ENCODE measurements at regions not wholly inside any gene's neighbourhood (a gene's known extent, or its start where the extent isn't known, plus 50 kb on each side); places are given as distances from the start of the nearest gene placed in this dataset.
A peak's percentile ranks its signal among the peaks of the same experiment; 100 is the strongest.

DNA sequence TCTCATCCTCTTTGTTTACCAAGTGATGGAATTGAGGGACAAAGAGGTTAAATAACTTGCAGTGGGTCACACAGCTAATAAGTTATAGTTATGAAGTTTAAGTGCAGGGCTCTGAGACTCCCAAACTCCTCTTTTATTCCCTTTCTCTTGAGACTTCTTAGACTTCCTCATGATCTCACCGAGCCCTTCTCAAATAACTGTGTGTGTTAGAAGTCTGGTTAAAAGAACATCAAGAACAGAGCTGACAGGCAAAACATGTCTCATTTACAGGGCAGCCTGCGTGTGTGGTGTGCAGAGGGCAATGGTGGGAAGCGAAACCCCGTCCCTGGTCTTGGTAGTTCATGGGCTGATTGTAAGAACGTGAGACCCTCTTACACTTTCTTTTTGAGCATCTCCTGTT lies 368.0 kb downstream of the SLC4A3 start:
- no peaks in the 10 kb centered on the region for H3K36me3 Mint-ChIP-seq (ENCODE audit: insufficient read depth)
- H3K27ac Mint-ChIP-seq, result no peak overlapping the region
- TF ChIP-seq, protein P1, sequence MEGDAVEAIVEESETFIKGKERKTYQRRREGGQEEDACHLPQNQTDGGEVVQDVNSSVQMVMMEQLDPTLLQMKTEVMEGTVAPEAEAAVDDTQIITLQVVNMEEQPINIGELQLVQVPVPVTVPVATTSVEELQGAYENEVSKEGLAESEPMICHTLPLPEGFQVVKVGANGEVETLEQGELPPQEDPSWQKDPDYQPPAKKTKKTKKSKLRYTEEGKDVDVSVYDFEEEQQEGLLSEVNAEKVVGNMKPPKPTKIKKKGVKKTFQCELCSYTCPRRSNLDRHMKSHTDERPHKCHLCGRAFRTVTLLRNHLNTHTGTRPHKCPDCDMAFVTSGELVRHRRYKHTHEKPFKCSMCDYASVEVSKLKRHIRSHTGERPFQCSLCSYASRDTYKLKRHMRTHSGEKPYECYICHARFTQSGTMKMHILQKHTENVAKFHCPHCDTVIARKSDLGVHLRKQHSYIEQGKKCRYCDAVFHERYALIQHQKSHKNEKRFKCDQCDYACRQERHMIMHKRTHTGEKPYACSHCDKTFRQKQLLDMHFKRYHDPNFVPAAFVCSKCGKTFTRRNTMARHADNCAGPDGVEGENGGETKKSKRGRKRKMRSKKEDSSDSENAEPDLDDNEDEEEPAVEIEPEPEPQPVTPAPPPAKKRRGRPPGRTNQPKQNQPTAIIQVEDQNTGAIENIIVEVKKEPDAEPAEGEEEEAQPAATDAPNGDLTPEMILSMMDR (IDR thresholded peaks at IDR 0.05; ENCODE audit: unreplicated experiment), result no peak
- H3K27me3 Mint-ChIP-seq, result no peaks in the 10 kb centered on the region
- no peak overlapping the region for H3K4me3 Mint-ChIP-seq (ENCODE audit: low read depth)
- peaks cover 4% of the 10 kb centered on the region for H3K4me1 Mint-ChIP-seq (ENCODE audit: low read depth)
- no peak for DNase-seq (ENCODE audit: low spot score, unreplicated experiment)
- H3K9me3 Mint-ChIP-seq (ENCODE audit: low read depth), result no peaks in the 10 kb centered on the region

DNA sequence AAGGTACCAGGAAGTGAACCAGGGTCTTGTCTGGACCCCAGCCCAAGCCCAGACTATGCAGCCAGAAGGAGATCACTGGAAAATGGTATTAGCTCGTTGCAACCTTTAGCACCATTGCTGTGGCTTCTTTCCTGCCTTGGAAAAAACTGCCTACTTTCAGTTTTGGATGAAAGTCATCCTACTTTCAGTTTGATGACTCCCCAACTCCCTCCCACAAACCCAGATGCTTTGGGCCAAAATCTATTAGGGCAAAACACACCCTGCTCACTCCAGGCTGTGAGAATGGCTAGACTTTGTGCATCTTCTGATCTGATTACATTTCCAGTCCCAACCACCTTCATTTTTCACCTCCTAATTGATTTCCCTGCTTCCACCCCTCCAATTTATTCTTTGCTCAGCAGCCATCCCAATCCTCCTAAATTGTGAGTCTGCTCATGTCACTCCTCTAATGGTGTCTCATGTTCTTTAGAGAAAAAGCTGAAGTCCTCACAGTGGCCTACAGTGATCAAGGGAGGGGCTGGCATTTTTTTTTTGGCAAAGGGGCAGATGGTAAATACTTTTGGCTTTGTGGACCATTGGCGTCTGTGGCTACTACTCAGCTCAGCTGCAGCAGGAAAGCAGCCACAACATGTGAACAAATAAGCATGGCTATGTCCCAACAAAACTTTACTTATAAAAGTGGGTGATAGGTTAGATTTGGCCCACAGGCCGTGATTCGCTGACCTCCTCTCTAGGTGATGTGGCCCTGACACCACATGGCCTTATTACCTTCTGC lies 368.7 kb downstream of the SLC4A3 start:
- Mint-ChIP-seq H3K4me3 (ENCODE audit: low read depth) (no peak overlapping the region), H3K27me3 (no peaks in the 10 kb centered on the region), H3K27ac (no peak overlapping the region), H3K9me3 (ENCODE audit: low read depth) (no peaks in the 10 kb centered on the region), H3K36me3 (ENCODE audit: insufficient read depth) (no peaks in the 10 kb centered on the region), H3K4me1 (ENCODE audit: low read depth) (peaks cover 4% of the 10 kb centered on the region)
- TF ChIP-seq, protein P1 (IDR thresholded peaks at IDR 0.05; ENCODE audit: unreplicated experiment), result no peak
- DNase-seq (ENCODE audit: low spot score, unreplicated experiment), result no peak

GRCh38 chr2:219997341-219997851 lies 370.0 kb downstream of the SLC4A3 start:
- Mint-ChIP-seq H3K27me3 (no peaks in the 10 kb centered on the region), H3K36me3 (ENCODE audit: insufficient read depth) (no peaks in the 10 kb centered on the region), H3K27ac (no peak overlapping the region), H3K4me1 (ENCODE audit: low read depth) (peaks cover 4% of the 10 kb centered on the region), H3K4me3 (ENCODE audit: low read depth) (no peak overlapping the region), H3K9me3 (ENCODE audit: low read depth) (no peaks in the 10 kb centered on the region)
- TF ChIP-seq, protein P1 (IDR thresholded peaks at IDR 0.05; ENCODE audit: unreplicated experiment), result peak; percentile 55
- peak; percentile 36 for DNase-seq (ENCODE audit: low spot score, unreplicated experiment)

DNA sequence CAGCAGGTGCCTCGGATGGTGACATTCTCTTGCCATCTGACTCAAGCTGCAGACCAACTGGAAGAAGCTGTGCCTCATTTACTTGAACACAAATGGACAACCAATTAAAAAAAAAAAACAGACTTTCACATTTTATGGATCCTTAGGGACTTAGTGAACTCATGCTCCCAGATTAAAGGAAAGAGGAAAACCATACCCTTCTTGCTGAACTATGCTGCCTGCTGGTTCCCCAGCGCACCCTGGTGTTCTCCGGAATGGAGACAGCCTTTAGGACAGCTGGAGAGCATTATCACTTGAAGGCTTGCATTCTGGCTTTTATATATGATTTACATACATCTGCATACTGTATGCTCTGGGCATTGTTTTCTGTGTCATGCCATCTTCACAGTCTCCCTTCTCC lies 370.7 kb downstream of the SLC4A3 start:
- Mint-ChIP-seq H3K36me3 (ENCODE audit: insufficient read depth) (no peaks in the 10 kb centered on the region), H3K27ac (no peak overlapping the region), H3K4me1 (ENCODE audit: low read depth) (peaks cover 4% of the 10 kb centered on the region), H3K4me3 (ENCODE audit: low read depth) (no peak overlapping the region), H3K27me3 (no peaks in the 10 kb centered on the region), H3K9me3 (ENCODE audit: low read depth) (no peaks in the 10 kb centered on the region)
- TF ChIP-seq, protein P1 (IDR thresholded peaks at IDR 0.05; ENCODE audit: unreplicated experiment), result no peak
- DNase-seq (ENCODE audit: low spot score, unreplicated experiment), result no peak

- TF ChIP-seq, protein P1 (IDR thresholded peaks at IDR 0.05; ENCODE audit: unreplicated experiment), result no peak
- no peaks in the 10 kb centered on the region for H3K36me3 Mint-ChIP-seq (ENCODE audit: insufficient read depth)
- no peak for DNase-seq (ENCODE audit: low spot score, unreplicated experiment)
- H3K9me3 Mint-ChIP-seq (ENCODE audit: low read depth), result no peaks in the 10 kb centered on the region
- no peak overlapping the region for H3K4me3 Mint-ChIP-seq (ENCODE audit: low read depth)
- peaks cover 4% of the 10 kb centered on the region for H3K4me1 Mint-ChIP-seq (ENCODE audit: low read depth)
- H3K27me3 Mint-ChIP-seq, result peaks cover 2% of the 10 kb centered on the region
- no peak overlapping the region for H3K27ac Mint-ChIP-seq
Observed at GRCh38 chr2:219998714-219999227, 371.3 kb downstream of the SLC4A3 start.
